Peyer's patch (tissue), 4 donors: ENCODE measurements at regions not wholly inside any gene's neighbourhood (a gene's known extent, or its start where the extent isn't known, plus 50 kb on each side); places are given as distances from the start of the nearest gene placed in this dataset.

Experiments used
- POLR2A ChIP-seq, 2 donors: fragments of 450-650 bp; IDR thresholded peaks; one replicate each; pipeline ENCODE4 v1.5.1; 2017; ENCODE audit warnings: antibody characterized with exemption in 2 of 2, mild to moderate bottlenecking in 2 of 2, moderate library complexity in 2 of 2
- TF ChIP-seq, protein P1 (sequence below), 6 experiments: fragments of 450-650 bp in 4 of 6; fragments of 200-600 bp in 2 of 6; sonication (generic) in 1 of 6; IDR thresholded peaks; one replicate each; pipeline ENCODE4 v1.5.1; 2017 to 2019; ENCODE audit warnings: antibody characterized with exemption in 6 of 6, mild to moderate bottlenecking in 3 of 6, moderate library complexity in 1 of 6

GRCh38 chr13:81488021-81488420, 1147.1 kb upstream of the SPRY2 start:
- TF ChIP-seq POLR2A (IDR thresholded peaks at IDR 0.05): no peak
- TF ChIP-seq, protein P1, sequence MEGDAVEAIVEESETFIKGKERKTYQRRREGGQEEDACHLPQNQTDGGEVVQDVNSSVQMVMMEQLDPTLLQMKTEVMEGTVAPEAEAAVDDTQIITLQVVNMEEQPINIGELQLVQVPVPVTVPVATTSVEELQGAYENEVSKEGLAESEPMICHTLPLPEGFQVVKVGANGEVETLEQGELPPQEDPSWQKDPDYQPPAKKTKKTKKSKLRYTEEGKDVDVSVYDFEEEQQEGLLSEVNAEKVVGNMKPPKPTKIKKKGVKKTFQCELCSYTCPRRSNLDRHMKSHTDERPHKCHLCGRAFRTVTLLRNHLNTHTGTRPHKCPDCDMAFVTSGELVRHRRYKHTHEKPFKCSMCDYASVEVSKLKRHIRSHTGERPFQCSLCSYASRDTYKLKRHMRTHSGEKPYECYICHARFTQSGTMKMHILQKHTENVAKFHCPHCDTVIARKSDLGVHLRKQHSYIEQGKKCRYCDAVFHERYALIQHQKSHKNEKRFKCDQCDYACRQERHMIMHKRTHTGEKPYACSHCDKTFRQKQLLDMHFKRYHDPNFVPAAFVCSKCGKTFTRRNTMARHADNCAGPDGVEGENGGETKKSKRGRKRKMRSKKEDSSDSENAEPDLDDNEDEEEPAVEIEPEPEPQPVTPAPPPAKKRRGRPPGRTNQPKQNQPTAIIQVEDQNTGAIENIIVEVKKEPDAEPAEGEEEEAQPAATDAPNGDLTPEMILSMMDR (IDR thresholded peaks at IDR 0.05): no peak
